OCI-LY7 (cell line): ENCODE measurements at regions not wholly inside any gene's neighbourhood (a gene's known extent, or its start where the extent isn't known, plus 50 kb on each side); places are given as distances from the start of the nearest gene placed in this dataset.

ENCODE experiments used
- CTCF ChIP-seq: fragments of 200-600 bp; sonication (generic); conservative IDR thresholded peaks from 2 replicates; pipeline ENCODE4 v1.5.1; 2014; ENCODE audit warnings: mild to moderate bottlenecking, antibody characterized with exemption, low read length, moderate library complexity, mixed read lengths
- EZH2phosphoT487 ChIP-seq: fragments of 200-600 bp; sonication (generic); IDR thresholded peaks from 2 replicates; pipeline ENCODE4 v1.6.1; 2018; ENCODE audit warnings: low read depth, borderline replicate concordance, mild to moderate bottlenecking, mixed run types, antibody characterized with exemption, low read length, moderate library complexity, mixed read lengths

GRCh38 chr1:29719253-29719652 lies 482.9 kb downstream of the PTPRU start:
- TF ChIP-seq CTCF = no peak
- TF ChIP-seq EZH2phosphoT487 = no peak
